Cardiac septum (tissue), 1 donor: ENCODE measurements at regions not wholly inside any gene's neighbourhood (a gene's known extent, or its start where the extent isn't known, plus 50 kb on each side); places are given as distances from the start of the nearest gene placed in this dataset.

Experiments used
- DNase-seq: peaks from one replicate; pipeline ENCODE4 v3.0.0-alpha.2; 2020; ENCODE audit warnings: low spot score
- intact Hi-C: fragments of 100-400 bp; cut with DNase I; formaldehyde crosslinking; loops from one replicate; pipeline ENCODE4 v1.14.0; 2022
- donor health status: DM: no; HTN: no; CAD: no.

GRCh38 chr17:14011740-14012405, 57.4 kb upstream of the COX10 start:
- intact Hi-C loops = no loop called here
- DNase-seq = no peak

GRCh38 chr17:14014657-14015056, 54.6 kb upstream of the COX10 start:
- intact Hi-C loops = no loop called here
- DNase-seq = no peak

GRCh38 chr17:14015271-14015670, 54.0 kb upstream of the COX10 start:
- no peak for DNase-seq
- intact Hi-C loops = no loop called here

GRCh38 chr17:14016858-14017257, 52.4 kb upstream of the COX10 start:
- no peak for DNase-seq

GRCh38 chr17:14019186-14019956, 49.9 kb upstream of the COX10 start:
- intact Hi-C loops = no loop called here
- DNase-seq = no peak

More at GRCh38 chr17:14016858-14017257, 52.4 kb upstream of the COX10 start:
- intact Hi-C loops = no loop called here
